Endothelial cell of umbilical vein (primary cell): ENCODE measurements at regions not wholly inside any gene's neighbourhood (a gene's known extent, or its start where the extent isn't known, plus 50 kb on each side); places are given as distances from the start of the nearest gene placed in this dataset.

Experiments used
- EZH2 ChIP-seq: IDR thresholded peaks from 2 replicates; pipeline ENCODE4 v1.6.1; 2012; ENCODE audit warnings: borderline replicate concordance, low read depth, mild to moderate bottlenecking, moderate library complexity, low read length, inconsistent platforms; ENCODE audit not compliant: severe bottlenecking
- JUN ChIP-seq: IDR thresholded peaks from 2 replicates; pipeline ENCODE4 v1.6.1; 2011; ENCODE audit warnings: borderline replicate concordance, low read depth; ENCODE audit not compliant: insufficient read length, insufficient read depth
- MYC ChIP-seq: IDR thresholded peaks from one replicate; pipeline ENCODE4 v1.6.1; 2011; ENCODE audit warnings: mild to moderate bottlenecking, low read depth, low read length
- POLR2A ChIP-seq: IDR thresholded peaks from 2 replicates; pipeline ENCODE4 v1.6.1; 2012; ENCODE audit warnings: low read depth, mild to moderate bottlenecking, control low read depth, low read length
- POLR2AphosphoS5 ChIP-seq: IDR thresholded peaks from 2 replicates; pipeline ENCODE4 v1.6.1; 2012; ENCODE audit warnings: low read depth, mild to moderate bottlenecking, control low read depth, low read length, moderate library complexity; ENCODE audit not compliant: insufficient read depth
- TF ChIP-seq, protein P1 (sequence below), 2 donors: IDR thresholded peaks; 1 replicate in 1 of 2; 2 replicates in 1 of 2; pipeline ENCODE4 v1.5.1; 2011; ENCODE audit warnings: low read length in 2 of 2, mild to moderate bottlenecking in 2 of 2, moderate library complexity in 2 of 2, control low read depth in 1 of 2, inconsistent platforms in 1 of 2, low read depth in 1 of 2; ENCODE audit not compliant: insufficient read depth in 1 of 2; ENCODE audit errors: extremely low read depth in 1 of 2
- TF ChIP-seq, protein P2 (sequence below): IDR thresholded peaks from 2 replicates; pipeline ENCODE4 v1.6.1; 2011; ENCODE audit not compliant: insufficient read depth, insufficient read length

GRCh38 chr5:136579238-136579637, 213.9 kb upstream of the TRPC7 start:
- TF ChIP-seq, protein P1, sequence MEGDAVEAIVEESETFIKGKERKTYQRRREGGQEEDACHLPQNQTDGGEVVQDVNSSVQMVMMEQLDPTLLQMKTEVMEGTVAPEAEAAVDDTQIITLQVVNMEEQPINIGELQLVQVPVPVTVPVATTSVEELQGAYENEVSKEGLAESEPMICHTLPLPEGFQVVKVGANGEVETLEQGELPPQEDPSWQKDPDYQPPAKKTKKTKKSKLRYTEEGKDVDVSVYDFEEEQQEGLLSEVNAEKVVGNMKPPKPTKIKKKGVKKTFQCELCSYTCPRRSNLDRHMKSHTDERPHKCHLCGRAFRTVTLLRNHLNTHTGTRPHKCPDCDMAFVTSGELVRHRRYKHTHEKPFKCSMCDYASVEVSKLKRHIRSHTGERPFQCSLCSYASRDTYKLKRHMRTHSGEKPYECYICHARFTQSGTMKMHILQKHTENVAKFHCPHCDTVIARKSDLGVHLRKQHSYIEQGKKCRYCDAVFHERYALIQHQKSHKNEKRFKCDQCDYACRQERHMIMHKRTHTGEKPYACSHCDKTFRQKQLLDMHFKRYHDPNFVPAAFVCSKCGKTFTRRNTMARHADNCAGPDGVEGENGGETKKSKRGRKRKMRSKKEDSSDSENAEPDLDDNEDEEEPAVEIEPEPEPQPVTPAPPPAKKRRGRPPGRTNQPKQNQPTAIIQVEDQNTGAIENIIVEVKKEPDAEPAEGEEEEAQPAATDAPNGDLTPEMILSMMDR (IDR thresholded peaks at IDR 0.05; ENCODE audit: extremely low read depth in 1 of 2, insufficient read depth in 1 of 2, low read depth in 1 of 2, low read length in 2 of 2): no peak
- TF ChIP-seq, protein P2, sequence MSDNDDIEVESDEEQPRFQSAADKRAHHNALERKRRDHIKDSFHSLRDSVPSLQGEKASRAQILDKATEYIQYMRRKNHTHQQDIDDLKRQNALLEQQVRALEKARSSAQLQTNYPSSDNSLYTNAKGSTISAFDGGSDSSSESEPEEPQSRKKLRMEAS: no peak
- TF ChIP-seq EZH2 (no peak), POLR2A (no peak), JUN (no peak), MYC (no peak), POLR2AphosphoS5 (no peak)
